ENCODE measurements at regions not wholly inside any gene's neighbourhood (a gene's known extent, or its start where the extent isn't known, plus 50 kb on each side); places are given as distances from the start of the nearest gene placed in this dataset.
"Not testable (repeated sequence)": the region's sequence is repeated elsewhere in the genome, so short reads cannot be mapped to it uniquely, and the experiment has no call there.

GRCh38 chr21:15119486-15119885, 54.7 kb upstream of the NRIP1 start:
- no peak for DNase-seq

- DNase-seq: no peak
Measured at GRCh38 chr21:15121097-15121654, 56.4 kb upstream of the NRIP1 start.

- DNase-seq: no peak
Measured at GRCh38 chr21:15121655-15122120, 56.9 kb upstream of the NRIP1 start.

- no peak for DNase-seq
Measured at GRCh38 chr21:15122241-15122640, 57.4 kb upstream of the NRIP1 start.

GRCh38 chr21:15124731-15125130, 59.9 kb upstream of the NRIP1 start:
- no peak for DNase-seq

GRCh38 chr21:15126948-15127347, 62.1 kb upstream of the NRIP1 start:
- no peak for DNase-seq

GRCh38 chr21:15127437-15127836, 62.6 kb upstream of the NRIP1 start:
- no peak for DNase-seq

GRCh38 chr21:15128267-15128666, 63.5 kb upstream of the NRIP1 start:
- no peak for DNase-seq

- not testable (repeated sequence) for DNase-seq
Measured at GRCh38 chr21:15128714-15129113, 63.9 kb upstream of the NRIP1 start.

- no peak for DNase-seq
Measured at GRCh38 chr21:15130326-15130725, 65.5 kb upstream of the NRIP1 start.

GRCh38 chr21:15130751-15131150, 66.0 kb upstream of the NRIP1 start:
- no peak for DNase-seq

- no peak for DNase-seq
Measured at GRCh38 chr21:15132781-15133180, 68.0 kb upstream of the NRIP1 start.

- DNase-seq: no peak
Measured at GRCh38 chr21:15134701-15135470, 70.1 kb upstream of the NRIP1 start.

GRCh38 chr21:15135867-15136629, 71.2 kb upstream of the NRIP1 start:
- no peak for DNase-seq

GRCh38 chr21:15138490-15138889, 73.7 kb upstream of the NRIP1 start:
- no peak for DNase-seq

GRCh38 chr21:15139898-15140297, 75.1 kb upstream of the NRIP1 start:
- no peak for DNase-seq

GRCh38 chr21:15140321-15141019, 75.7 kb upstream of the NRIP1 start:
- DNase-seq: no peak

- DNase-seq: no peak
Measured at GRCh38 chr21:15141261-15141970, 76.6 kb upstream of the NRIP1 start.

- DNase-seq: no peak
Measured at GRCh38 chr21:15144026-15144425, 79.2 kb upstream of the NRIP1 start.

- DNase-seq: no peak
Measured at GRCh38 chr21:15148437-15148836, 83.6 kb upstream of the NRIP1 start.

GRCh38 chr21:15149600-15150224, 84.9 kb upstream of the NRIP1 start:
- no peak for DNase-seq

All from activated CD4-positive, alpha-beta T cell treated with anti-CD3 and anti-CD28 coated beads, Interleukin-2, amount 50 U/mL, for 1 hour (primary cell).